Endothelial cell of umbilical vein (primary cell): ENCODE measurements at regions not wholly inside any gene's neighbourhood (a gene's known extent, or its start where the extent isn't known, plus 50 kb on each side); places are given as distances from the start of the nearest gene placed in this dataset.

Source experiments
- EZH2 ChIP-seq: IDR thresholded peaks from 2 replicates; pipeline ENCODE4 v1.6.1; 2012; ENCODE audit warnings: borderline replicate concordance, low read depth, mild to moderate bottlenecking, moderate library complexity, low read length, inconsistent platforms; ENCODE audit not compliant: severe bottlenecking
- TF ChIP-seq, protein P1 (sequence below), 2 donors: IDR thresholded peaks; 1 replicate in 1 of 2; 2 replicates in 1 of 2; pipeline ENCODE4 v1.5.1; 2011; ENCODE audit warnings: low read length in 2 of 2, mild to moderate bottlenecking in 2 of 2, moderate library complexity in 2 of 2, control low read depth in 1 of 2, inconsistent platforms in 1 of 2, low read depth in 1 of 2; ENCODE audit not compliant: insufficient read depth in 1 of 2; ENCODE audit errors: extremely low read depth in 1 of 2
- TF ChIP-seq, protein P2 (sequence below): IDR thresholded peaks from 2 replicates; pipeline ENCODE4 v1.6.1; 2011; ENCODE audit not compliant: insufficient read depth, insufficient read length

DNA sequence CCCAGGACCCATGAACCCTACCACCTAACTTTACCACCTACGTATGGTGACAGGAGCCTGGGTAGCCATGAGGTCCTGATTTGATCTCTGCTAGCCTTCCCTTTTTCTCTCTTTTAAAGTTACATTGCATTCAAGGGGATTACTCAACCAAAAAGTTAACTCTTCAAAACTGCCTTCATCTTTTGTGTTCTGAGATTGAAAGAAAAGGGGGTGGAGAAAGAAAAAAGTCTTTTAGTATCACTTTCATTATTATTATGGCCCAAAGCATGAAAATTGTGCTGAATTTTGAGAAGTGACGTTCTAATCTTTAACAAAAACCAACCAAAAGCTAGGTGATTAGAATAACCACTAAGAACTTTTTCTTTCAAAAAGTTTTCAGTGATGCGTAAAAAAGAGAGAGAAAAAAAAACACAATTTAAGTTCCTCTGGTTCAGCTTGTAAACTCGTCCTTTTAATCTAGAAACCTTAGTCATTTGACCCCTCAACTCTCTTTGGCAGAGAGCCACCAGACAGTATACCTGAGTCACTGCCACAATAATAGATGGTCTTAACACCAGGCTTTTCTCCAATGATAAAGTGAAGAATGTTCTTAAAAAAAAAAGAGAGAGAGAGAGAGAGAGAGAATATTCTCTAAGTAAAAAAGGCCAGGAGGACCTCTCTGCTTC lies 347.4 kb upstream of the FGF13 start:
- TF ChIP-seq, protein P1, sequence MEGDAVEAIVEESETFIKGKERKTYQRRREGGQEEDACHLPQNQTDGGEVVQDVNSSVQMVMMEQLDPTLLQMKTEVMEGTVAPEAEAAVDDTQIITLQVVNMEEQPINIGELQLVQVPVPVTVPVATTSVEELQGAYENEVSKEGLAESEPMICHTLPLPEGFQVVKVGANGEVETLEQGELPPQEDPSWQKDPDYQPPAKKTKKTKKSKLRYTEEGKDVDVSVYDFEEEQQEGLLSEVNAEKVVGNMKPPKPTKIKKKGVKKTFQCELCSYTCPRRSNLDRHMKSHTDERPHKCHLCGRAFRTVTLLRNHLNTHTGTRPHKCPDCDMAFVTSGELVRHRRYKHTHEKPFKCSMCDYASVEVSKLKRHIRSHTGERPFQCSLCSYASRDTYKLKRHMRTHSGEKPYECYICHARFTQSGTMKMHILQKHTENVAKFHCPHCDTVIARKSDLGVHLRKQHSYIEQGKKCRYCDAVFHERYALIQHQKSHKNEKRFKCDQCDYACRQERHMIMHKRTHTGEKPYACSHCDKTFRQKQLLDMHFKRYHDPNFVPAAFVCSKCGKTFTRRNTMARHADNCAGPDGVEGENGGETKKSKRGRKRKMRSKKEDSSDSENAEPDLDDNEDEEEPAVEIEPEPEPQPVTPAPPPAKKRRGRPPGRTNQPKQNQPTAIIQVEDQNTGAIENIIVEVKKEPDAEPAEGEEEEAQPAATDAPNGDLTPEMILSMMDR (IDR thresholded peaks at IDR 0.05; ENCODE audit: extremely low read depth in 1 of 2, insufficient read depth in 1 of 2, low read depth in 1 of 2, low read length in 2 of 2): no peak
- TF ChIP-seq, protein P2, sequence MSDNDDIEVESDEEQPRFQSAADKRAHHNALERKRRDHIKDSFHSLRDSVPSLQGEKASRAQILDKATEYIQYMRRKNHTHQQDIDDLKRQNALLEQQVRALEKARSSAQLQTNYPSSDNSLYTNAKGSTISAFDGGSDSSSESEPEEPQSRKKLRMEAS: no peak
- no peak for TF ChIP-seq EZH2
